Urinary bladder (tissue), 3 donors: ENCODE measurements at regions not wholly inside any gene's neighbourhood (a gene's known extent, or its start where the extent isn't known, plus 50 kb on each side); places are given as distances from the start of the nearest gene placed in this dataset.
"Not testable (repeated sequence)": the region's sequence is repeated elsewhere in the genome, so short reads cannot be mapped to it uniquely, and the experiment has no call there.

Source experiments
- DNase-seq: peaks from one replicate; pipeline ENCODE4 v3.0.0-alpha.2; 2015; ENCODE audit errors: extremely low spot score
- H3K27ac ChIP-seq: one replicate; pipeline ENCODE4 v1.5.1; 2013; ENCODE audit warnings: low read depth, mild to moderate bottlenecking, moderate library complexity
- H3K36me3 ChIP-seq: one replicate; pipeline ENCODE4 v1.6.1; 2013; ENCODE audit warnings: mild to moderate bottlenecking, moderate library complexity; ENCODE audit not compliant: insufficient read depth
- H3K4me1 ChIP-seq: one replicate; pipeline ENCODE4 v1.6.1; 2013; ENCODE audit warnings: mild to moderate bottlenecking, moderate library complexity; ENCODE audit not compliant: insufficient read depth
- H3K4me3 ChIP-seq: one replicate; pipeline ENCODE4 v1.5.1; 2013; ENCODE audit warnings: low read depth, low read length
- WGBS: extraction: QIAGEN DNeasy Blood & Tissue Kit; methylation state at CpG from one replicate; pipeline ENCODE4 v1.1.7; 2013; 5-methylcytosine and 5-hydroxymethylcytosine counted together
- donor health status: healthy with polysubstance abuse.
- donor health status: healthy.

DNA sequence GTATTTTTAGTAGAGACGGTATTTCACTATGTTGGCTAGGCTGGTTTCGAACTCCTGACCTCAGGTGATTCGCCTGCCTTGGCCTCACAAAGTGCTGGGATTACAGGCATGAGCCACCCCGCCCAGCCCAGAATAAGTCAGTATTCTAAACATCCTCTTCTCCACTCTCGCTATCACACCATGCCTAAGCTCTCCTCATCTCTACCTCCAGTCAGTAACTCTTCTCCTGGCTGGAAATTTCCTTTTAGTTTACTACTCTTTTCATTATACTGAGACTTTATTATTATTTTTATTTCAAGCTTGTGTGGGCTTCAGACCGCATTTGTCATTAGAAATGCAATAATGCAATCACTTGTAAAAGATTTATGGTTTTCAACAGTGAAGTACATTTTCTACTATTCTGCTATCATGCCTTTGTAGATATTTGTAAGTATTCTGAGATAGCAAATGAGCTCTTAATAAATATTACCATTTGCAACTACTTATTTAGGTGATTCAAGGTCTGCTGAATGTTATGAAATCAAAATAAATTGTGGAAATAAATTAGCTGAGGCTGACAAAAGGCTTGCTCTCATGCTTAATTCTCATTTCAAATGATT lies 617.3 kb upstream of the GOT2 start:
- DNase-seq: no peak
- Histone ChIP-seq H3K4me3 (no peak overlapping the region), H3K36me3 (no peaks in the 10 kb centered on the region), H3K27ac (no peak overlapping the region), H3K4me1 (no peaks in the 10 kb centered on the region)
- WGBS: 82% methylated on average over 6 of the region's 6 CpGs

DNA sequence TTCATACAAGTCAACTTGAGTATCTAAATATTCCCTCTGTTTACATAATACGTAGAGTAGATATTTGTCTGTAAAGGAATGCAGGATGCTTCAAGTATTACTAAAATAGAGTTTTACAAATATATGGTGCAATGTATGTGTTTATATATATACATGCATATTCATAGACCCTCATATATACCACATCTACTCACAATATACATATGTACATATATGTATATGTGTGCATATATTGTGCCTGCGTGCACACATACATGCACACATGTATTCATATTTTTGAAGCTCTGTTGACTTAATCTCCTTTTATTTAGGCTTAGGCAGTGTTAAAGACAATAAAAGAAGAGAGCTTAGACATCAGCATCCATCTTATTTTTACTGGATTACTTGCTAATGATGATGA lies 616.6 kb upstream of the GOT2 start:
- H3K36me3 ChIP-seq: no peaks in the 10 kb centered on the region
- no peak for DNase-seq
- H3K27ac ChIP-seq: no peak overlapping the region
- no peaks in the 10 kb centered on the region for H3K4me1 ChIP-seq
- WGBS: 81% methylated on average over 2 of the region's 2 CpGs
- no peak overlapping the region for H3K4me3 ChIP-seq

DNA sequence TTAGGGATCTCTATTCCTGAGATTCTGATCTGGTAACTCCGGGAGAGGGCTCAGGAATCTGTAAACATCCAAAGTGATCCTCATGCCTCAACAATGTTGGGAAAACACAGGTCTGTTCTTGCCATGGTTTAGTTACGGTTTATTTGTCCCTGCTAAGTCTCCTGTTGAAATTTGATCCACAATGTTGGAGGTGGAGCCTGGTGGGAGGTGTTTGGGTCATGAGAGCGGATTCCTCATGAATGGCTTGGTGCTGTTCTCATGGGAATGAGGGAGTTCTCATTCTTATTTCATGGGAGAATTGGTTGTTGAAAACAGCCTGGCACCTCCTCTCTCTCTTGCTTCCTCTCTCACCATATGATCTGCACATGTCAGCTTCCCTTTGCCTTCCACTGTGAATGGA lies 608.6 kb upstream of the GOT2 start:
- WGBS: 54% methylated on average over 3 of the region's 3 CpGs
- Histone ChIP-seq H3K27ac (no peak overlapping the region), H3K4me1 (no peaks in the 10 kb centered on the region), H3K36me3 (no peaks in the 10 kb centered on the region), H3K4me3 (no peak overlapping the region)
- DNase-seq: no peak

DNA sequence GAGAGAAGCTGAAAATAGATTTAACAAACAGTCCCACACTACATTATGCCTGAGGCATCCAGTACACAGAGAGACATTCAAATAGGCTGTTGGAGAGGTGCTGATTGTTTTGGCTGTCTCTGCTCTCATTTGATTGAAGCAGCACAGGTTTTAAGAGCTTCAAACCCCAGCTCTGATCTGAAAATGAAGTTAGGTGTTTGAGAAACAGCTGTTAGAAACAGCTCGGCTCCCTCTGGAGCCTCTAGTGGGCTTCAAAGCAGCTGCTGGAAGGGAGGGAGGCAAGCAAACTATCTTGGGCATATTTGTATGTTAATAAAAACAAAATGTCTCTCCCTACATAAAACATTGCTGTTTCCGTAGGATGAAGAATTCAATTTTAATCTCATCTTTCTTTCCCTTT lies 607.3 kb upstream of the GOT2 start:
- no peak for DNase-seq
- Histone ChIP-seq H3K4me1 (no peaks in the 10 kb centered on the region), H3K36me3 (no peaks in the 10 kb centered on the region), H3K27ac (no peak overlapping the region), H3K4me3 (no peak overlapping the region)
- 19% methylated on average over 2 of the region's 2 CpGs for WGBS

DNA sequence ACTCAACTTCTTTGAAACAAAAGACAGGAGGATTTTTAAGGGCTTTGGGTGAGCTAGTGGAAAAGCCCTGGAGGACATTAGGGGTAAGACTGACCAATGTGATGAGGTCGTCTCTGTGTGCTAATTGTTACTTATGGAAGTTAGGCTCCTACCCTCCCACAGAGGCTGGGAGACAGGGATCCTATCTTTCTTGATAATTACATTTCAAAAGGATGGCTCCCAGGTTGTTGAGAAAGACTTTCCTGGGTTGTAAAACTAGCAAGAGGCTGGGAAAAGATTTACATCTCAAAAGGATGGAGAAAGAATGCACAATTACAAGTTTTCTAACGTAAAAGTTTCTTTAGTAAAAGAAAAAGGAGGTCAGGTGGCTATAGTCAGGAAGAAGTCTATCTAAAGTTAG lies 605.8 kb upstream of the GOT2 start:
- H3K4me1 ChIP-seq: no peaks in the 10 kb centered on the region
- DNase-seq: no peak
- no peak overlapping the region for H3K27ac ChIP-seq
- 20% methylated on average over 2 of the region's 2 CpGs for WGBS
- no peak overlapping the region for H3K4me3 ChIP-seq
- no peaks in the 10 kb centered on the region for H3K36me3 ChIP-seq

DNA sequence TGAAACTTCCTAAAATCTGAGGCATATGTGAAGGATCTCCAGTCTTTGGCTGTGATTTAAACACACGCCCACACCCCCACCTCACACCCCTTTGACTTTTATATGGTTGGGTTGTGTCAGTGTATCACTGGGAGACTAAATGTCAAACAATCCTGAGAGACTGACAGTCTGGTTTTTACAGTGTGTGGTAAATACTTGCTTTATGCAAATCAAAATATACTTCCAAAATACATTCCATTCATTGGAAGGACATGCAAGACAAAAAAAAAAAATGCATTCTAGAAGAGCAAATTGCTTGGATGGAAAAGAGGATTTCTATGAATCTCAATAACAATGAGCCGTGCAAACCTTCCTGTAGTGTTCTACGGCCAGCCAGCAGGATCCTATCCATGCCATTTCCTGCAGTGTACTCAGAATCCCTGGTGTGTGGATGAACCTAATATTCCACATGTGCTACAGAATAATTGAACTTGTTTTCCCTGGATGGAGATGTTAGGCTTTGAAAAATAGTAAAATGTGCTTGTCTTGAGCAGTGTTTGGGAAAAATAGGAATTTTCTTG lies 602.1 kb upstream of the GOT2 start:
- H3K27ac ChIP-seq: no peak overlapping the region
- no peaks in the 10 kb centered on the region for H3K36me3 ChIP-seq
- no peaks in the 10 kb centered on the region for H3K4me1 ChIP-seq
- no peak overlapping the region for H3K4me3 ChIP-seq
- WGBS: 53% methylated on average over 3 of the region's 3 CpGs
- DNase-seq: no peak

DNA sequence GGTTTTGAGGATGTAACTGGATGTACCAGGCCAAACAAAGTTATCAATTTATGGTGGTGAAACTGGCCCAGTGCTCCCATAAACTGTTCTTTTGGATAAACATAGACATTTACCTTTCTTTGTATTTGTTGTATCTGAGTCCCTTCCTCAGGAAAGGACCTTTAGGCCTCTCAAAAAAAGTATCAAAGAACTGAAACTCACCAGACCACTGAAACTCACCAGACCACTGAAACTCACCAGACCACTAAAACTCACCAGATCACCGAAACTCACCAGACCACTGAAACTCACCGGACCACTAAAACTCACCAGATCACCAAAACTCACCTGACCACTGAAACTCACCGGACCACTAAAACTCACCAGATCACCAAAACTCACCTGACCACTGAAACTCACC lies 597.6 kb upstream of the GOT2 start:
- not testable (repeated sequence) for DNase-seq, H3K4me3 ChIP-seq, H3K4me1 ChIP-seq, H3K36me3 ChIP-seq, H3K27ac ChIP-seq
- WGBS: 94% methylated on average over 3 of the region's 3 CpGs

DNA sequence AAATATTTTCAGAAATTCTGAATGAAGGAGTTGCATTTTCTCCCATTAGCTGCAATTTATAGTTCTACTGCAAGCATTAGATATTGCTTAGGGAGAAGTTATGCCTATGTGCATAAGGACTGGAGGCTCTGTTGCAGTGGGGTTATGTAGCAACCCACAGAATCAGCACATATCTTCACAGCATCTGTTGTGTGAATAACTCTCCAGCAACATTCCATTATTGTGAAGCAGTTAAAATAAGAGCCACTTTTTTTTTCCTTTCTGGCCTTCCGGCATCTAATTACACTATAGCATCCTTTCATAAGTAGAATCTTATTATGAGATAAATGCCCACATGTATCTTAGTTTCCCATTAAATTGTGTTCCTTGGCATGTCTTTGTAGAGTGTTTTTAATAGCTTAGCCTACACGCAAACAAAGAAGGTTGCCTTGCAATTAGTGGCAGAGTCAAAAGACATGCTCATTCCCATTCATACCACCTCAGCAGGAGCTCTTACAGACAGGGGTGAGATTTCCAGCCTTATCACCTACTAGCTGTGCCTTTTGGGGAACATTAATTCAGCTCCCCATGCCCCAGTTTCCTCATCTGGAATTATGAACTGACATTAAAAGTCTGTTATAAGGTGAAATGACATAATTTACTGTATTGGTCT lies 596.0 kb upstream of the GOT2 start:
- no peak overlapping the region for H3K4me3 ChIP-seq
- 74% methylated on average over 2 of the region's 2 CpGs for WGBS
- no peaks in the 10 kb centered on the region for H3K36me3 ChIP-seq
- H3K27ac ChIP-seq: no peak overlapping the region
- no peaks in the 10 kb centered on the region for H3K4me1 ChIP-seq
- DNase-seq: no peak

DNA sequence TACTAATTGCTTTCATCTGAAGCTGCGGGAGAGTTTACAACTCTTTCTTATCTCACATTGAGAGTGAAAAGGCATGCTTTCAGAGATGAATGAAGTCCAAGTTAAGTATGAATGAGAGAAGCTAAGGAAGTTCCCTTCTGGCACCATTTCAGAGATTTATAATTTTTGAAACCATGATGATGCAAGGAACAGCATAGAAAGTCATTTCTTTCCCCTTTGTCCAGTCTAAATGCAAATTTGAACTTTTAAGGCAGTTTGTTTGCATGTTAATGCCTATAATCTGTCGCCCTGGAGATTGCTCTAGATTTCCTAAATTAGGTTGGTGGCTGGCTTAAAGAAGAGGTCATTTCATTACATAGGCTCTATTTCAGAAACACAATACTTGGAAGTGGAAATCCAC lies 594.8 kb upstream of the GOT2 start:
- Histone ChIP-seq H3K36me3 (no peaks in the 10 kb centered on the region), H3K4me1 (no peaks in the 10 kb centered on the region), H3K27ac (no peak overlapping the region), H3K4me3 (no peak overlapping the region)
- no peak for DNase-seq
- WGBS: 72% methylated on average over 2 of the region's 2 CpGs

DNA sequence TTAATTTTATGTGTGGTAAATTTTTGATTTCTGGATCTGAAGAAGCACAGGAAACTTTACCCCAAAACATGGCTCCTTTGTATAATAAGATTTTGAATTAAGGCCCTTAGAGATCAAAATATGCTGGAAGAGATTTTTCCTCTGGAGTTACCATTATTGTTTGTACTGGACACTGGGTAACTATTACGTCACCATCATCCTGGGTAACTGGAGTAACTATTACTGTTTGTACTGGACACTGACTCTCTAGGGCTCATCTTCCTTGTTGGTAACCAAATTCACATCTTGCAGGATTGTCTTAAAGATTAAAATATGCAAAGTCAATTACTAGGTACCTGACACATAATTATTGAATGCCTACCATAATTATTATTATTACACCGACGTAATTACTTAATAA lies 593.8 kb upstream of the GOT2 start:
- WGBS: 93% methylated on average over 3 of the region's 3 CpGs
- Histone ChIP-seq H3K36me3 (no peaks in the 10 kb centered on the region), H3K4me3 (no peak overlapping the region), H3K27ac (no peak overlapping the region), H3K4me1 (no peaks in the 10 kb centered on the region)
- DNase-seq: no peak

DNA sequence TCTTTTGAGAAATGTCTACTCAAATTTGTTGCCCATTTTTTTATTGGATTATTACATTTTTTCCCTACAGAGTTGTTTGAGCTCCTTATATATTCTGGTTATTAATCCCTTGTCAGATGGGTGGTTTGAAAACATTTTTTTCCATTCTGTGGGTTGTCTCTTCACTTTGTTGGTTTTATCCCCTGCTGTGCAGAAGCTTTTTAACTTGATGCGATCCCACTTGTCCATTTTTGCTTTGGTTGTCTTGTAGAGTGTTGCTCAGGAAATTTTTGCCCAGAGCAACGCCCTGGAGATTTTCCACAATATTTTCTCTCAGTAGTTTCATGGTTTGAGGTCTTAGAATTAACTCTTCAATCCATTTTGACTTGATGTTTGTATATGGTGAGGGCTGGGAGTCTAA lies 592.8 kb upstream of the GOT2 start:
- no peaks in the 10 kb centered on the region for H3K36me3 ChIP-seq
- no peaks in the 10 kb centered on the region for H3K4me1 ChIP-seq
- no peak overlapping the region for H3K27ac ChIP-seq
- no peak overlapping the region for H3K4me3 ChIP-seq
- 40% methylated on average over 2 of the region's 2 CpGs for WGBS
- no peak for DNase-seq

DNA sequence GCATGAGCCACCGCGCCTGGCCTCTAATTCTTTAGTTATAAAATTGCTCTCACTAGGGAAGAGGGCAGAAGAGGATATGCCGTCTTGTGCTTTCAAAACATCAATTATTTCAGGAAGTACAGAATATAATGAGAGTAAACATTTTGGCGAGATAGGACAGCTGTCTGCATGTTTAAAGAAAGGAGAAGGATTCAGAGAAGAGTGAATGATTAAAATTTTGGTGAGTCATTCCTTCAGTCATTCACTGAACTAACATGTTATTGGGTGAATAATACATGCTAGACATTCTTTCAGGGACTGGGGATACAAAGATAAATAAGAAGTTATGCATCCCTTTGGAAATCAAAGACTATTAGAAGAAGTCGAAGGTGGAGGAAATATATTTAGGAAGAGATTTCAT lies 590.3 kb upstream of the GOT2 start:
- H3K36me3 ChIP-seq: no peaks in the 10 kb centered on the region
- H3K4me3 ChIP-seq: no peak overlapping the region
- H3K27ac ChIP-seq: no peak overlapping the region
- WGBS: 72% methylated on average over 5 of the region's 5 CpGs
- no peak for DNase-seq
- H3K4me1 ChIP-seq: no peaks in the 10 kb centered on the region

DNA sequence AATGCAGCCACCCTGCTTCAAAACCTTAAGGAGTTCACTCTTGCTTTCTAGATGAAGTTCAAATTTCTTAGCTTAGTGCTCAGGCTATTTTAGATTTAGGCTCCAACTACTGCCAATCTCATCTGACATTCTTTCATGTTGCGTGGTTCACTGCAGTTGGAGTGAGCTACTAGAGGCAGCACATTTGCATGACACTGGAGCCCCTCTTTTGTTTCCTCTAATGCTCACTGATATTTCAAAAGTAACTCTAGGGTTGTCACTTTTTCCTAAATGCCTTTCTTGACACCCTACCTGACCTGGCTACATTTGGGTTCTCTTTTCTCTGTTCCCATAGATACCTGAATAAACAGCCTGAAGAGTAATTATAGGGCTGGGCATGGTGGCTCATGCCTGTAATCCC lies 586.5 kb upstream of the GOT2 start:
- DNase-seq: no peak
- WGBS: 88% methylated on average over 1 of the region's 1 CpG
- Histone ChIP-seq H3K4me1 (no peaks in the 10 kb centered on the region), H3K36me3 (no peaks in the 10 kb centered on the region), H3K4me3 (no peak overlapping the region), H3K27ac (no peak overlapping the region)

DNA sequence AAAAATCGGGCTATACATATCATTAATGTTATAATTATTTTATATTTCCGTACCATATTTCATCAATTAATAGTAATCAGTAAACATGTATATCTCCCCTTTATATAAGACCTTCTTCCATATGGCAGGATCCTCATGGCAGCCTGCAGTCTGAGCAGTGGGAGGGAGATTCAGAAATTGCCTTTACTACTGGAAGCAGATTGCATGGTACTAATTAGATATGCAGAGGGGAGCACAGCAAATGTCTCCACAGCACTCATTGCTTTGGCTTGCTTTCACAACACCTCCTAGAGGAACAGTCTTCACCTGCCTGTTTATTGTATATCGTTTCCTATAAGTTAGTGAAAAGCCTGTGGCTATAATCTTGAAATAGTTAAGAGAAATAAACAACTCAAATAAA lies 585.8 kb upstream of the GOT2 start:
- DNase-seq: no peak

More for the DNA sequence above, 585.8 kb upstream of the GOT2 start:
- Histone ChIP-seq H3K36me3 (no peaks in the 10 kb centered on the region), H3K4me3 (no peak overlapping the region), H3K27ac (no peak overlapping the region), H3K4me1 (no peaks in the 10 kb centered on the region)
- WGBS: 81% methylated on average over 3 of the region's 3 CpGs
